ENCODE measurements at regions not wholly inside any gene's neighbourhood (a gene's known extent, or its start where the extent isn't known, plus 50 kb on each side); places are given as distances from the start of the nearest gene placed in this dataset.

GRCh38 chr6:81656231-81656630, 96.2 kb downstream of the TENT5A start:
- intact Hi-C loops (cut with DNase I) = no loop called here
- H3K36me3 ChIP-seq = no peaks in the 10 kb centered on the region
- no peak overlapping the region for H3K9ac ChIP-seq (ENCODE audit: low read depth in 2 of 2, low read length in 2 of 2)
- no peak for TF ChIP-seq CTCF (IDR thresholded peaks at IDR 0.05)
- no peaks in the 10 kb centered on the region for H3K9me3 ChIP-seq
- no peak for DNase-seq
- no peak overlapping the region for H3K4me3 ChIP-seq
- H3K4me1 ChIP-seq = no peaks in the 10 kb centered on the region
- H3K27ac ChIP-seq = no peak overlapping the region
- H3K27me3 ChIP-seq = no peaks in the 10 kb centered on the region

GRCh38 chr6:81655696-81656095, 96.8 kb downstream of the TENT5A start:
- no peaks in the 10 kb centered on the region for H3K9me3 ChIP-seq
- H3K9ac ChIP-seq (ENCODE audit: low read depth in 2 of 2, low read length in 2 of 2) = no peak overlapping the region
- intact Hi-C loops (cut with DNase I) = no loop called here
- no peaks in the 10 kb centered on the region for H3K4me1 ChIP-seq
- H3K4me3 ChIP-seq = no peak overlapping the region
- TF ChIP-seq CTCF (IDR thresholded peaks at IDR 0.05) = no peak
- H3K36me3 ChIP-seq = no peaks in the 10 kb centered on the region
- no peak overlapping the region for H3K27ac ChIP-seq
- H3K27me3 ChIP-seq = no peaks in the 10 kb centered on the region
- no peak for DNase-seq

- Histone ChIP-seq H3K27ac (no peak overlapping the region), H3K9me3 (no peaks in the 10 kb centered on the region), H3K27me3 (no peaks in the 10 kb centered on the region), H3K4me3 (no peak overlapping the region), H3K4me1 (no peaks in the 10 kb centered on the region), H3K36me3 (no peaks in the 10 kb centered on the region), H3K9ac (ENCODE audit: low read depth in 2 of 2, low read length in 2 of 2) (no peak overlapping the region)
- TF ChIP-seq CTCF (IDR thresholded peaks at IDR 0.05) = no peak
- DNase-seq = no peak
- intact Hi-C loops (cut with DNase I) = no loop called here
These were observed 104.0 kb downstream of the TENT5A start for GRCh38 chr6:81648502-81648901.

GRCh38 chr6:81643156-81643555, 109.3 kb downstream of the TENT5A start:
- TF ChIP-seq CTCF (IDR thresholded peaks at IDR 0.05) = no peak
- H3K27ac ChIP-seq = no peak overlapping the region
- DNase-seq = no peak
- intact Hi-C loops (cut with DNase I) = no loop called here
- H3K9ac ChIP-seq (ENCODE audit: low read depth in 2 of 2, low read length in 2 of 2) = no peak overlapping the region
- no peaks in the 10 kb centered on the region for H3K4me1 ChIP-seq
- no peaks in the 10 kb centered on the region for H3K27me3 ChIP-seq
- H3K36me3 ChIP-seq = no peaks in the 10 kb centered on the region
- H3K4me3 ChIP-seq = no peak overlapping the region
- H3K9me3 ChIP-seq = no peaks in the 10 kb centered on the region

- no peak overlapping the region for H3K27ac ChIP-seq
- no peak overlapping the region for H3K4me3 ChIP-seq
- no peaks in the 10 kb centered on the region for H3K9me3 ChIP-seq
- DNase-seq = no peak
- H3K4me1 ChIP-seq = no peaks in the 10 kb centered on the region
- H3K36me3 ChIP-seq = no peaks in the 10 kb centered on the region
- intact Hi-C loops (cut with DNase I) = no loop called here
- no peaks in the 10 kb centered on the region for H3K27me3 ChIP-seq
- TF ChIP-seq CTCF (IDR thresholded peaks at IDR 0.05) = no peak
- H3K9ac ChIP-seq (ENCODE audit: low read depth in 2 of 2, low read length in 2 of 2) = no peak overlapping the region
These were observed 111.6 kb downstream of the TENT5A start for GRCh38 chr6:81640891-81641290.

- Histone ChIP-seq H3K4me3 (no peak overlapping the region), H3K4me1 (no peaks in the 10 kb centered on the region)
- DNase-seq = no peak
These were observed 112.4 kb downstream of the TENT5A start for GRCh38 chr6:81640126-81640525.

More at GRCh38 chr6:81640126-81640525, 112.4 kb downstream of the TENT5A start:
- Histone ChIP-seq H3K27ac (no peak overlapping the region), H3K36me3 (no peaks in the 10 kb centered on the region), H3K9me3 (no peaks in the 10 kb centered on the region), H3K9ac (ENCODE audit: low read depth in 2 of 2, low read length in 2 of 2) (no peak overlapping the region), H3K27me3 (no peaks in the 10 kb centered on the region)
- TF ChIP-seq CTCF (IDR thresholded peaks at IDR 0.05) = no peak
- intact Hi-C loops (cut with DNase I) = no loop called here
